HG03139 (cell line): ENCODE measurements at regions not wholly inside any gene's neighbourhood (a gene's known extent, or its start where the extent isn't known, plus 50 kb on each side); places are given as distances from the start of the nearest gene placed in this dataset.
"Not testable (repeated sequence)": the region's sequence is repeated elsewhere in the genome, so short reads cannot be mapped to it uniquely, and the experiment has no call there.

Experiments
- ATAC-seq: cut with Tn5 transposase; IDR thresholded peaks from one replicate; pipeline ENCODE4 v1.9.1; 2021; ENCODE audit not compliant: unreplicated experiment

- ATAC-seq, result no peak
Measured at GRCh38 chr15:69597061-69597592, 144.5 kb downstream of the RPLP1 start.

GRCh38 chr15:69599271-69599670 lies 146.7 kb downstream of the RPLP1 start:
- ATAC-seq, result no peak

GRCh38 chr15:69600556-69601085 lies 148.0 kb downstream of the RPLP1 start:
- ATAC-seq, result no peak

- no peak for ATAC-seq
Measured at GRCh38 chr15:69601711-69602504, 149.3 kb downstream of the RPLP1 start.

GRCh38 chr15:69602921-69603320 lies 150.3 kb downstream of the RPLP1 start:
- ATAC-seq, result no peak

- no peak for ATAC-seq
Measured at GRCh38 chr15:69603369-69604071, 150.9 kb downstream of the RPLP1 start.

- ATAC-seq, result no peak
Measured at GRCh38 chr15:69604072-69604411, 151.4 kb downstream of the RPLP1 start.

GRCh38 chr15:69606144-69606543 lies 153.5 kb downstream of the RPLP1 start:
- ATAC-seq, result no peak

GRCh38 chr15:69606921-69607500 lies 154.4 kb downstream of the RPLP1 start:
- no peak for ATAC-seq

GRCh38 chr15:69608661-69609060 lies 156.0 kb downstream of the RPLP1 start:
- no peak for ATAC-seq

- ATAC-seq, result no peak
Measured at GRCh38 chr15:69609176-69609575, 156.6 kb downstream of the RPLP1 start.

- ATAC-seq, result no peak
Measured at GRCh38 chr15:69609776-69610175, 157.2 kb downstream of the RPLP1 start.

GRCh38 chr15:69610277-69610676 lies 157.7 kb downstream of the RPLP1 start:
- ATAC-seq, result no peak

GRCh38 chr15:69610858-69611257 lies 158.2 kb downstream of the RPLP1 start:
- ATAC-seq, result no peak

GRCh38 chr15:69612112-69612511 lies 159.5 kb downstream of the RPLP1 start:
- no peak for ATAC-seq

GRCh38 chr15:69613182-69613581 lies 160.6 kb downstream of the RPLP1 start:
- no peak for ATAC-seq

- ATAC-seq, result no peak
Measured at GRCh38 chr15:69613988-69614387, 161.4 kb downstream of the RPLP1 start.

- ATAC-seq, result no peak
Measured at GRCh38 chr15:69615736-69616135, 163.1 kb downstream of the RPLP1 start.

- no peak for ATAC-seq
Measured at GRCh38 chr15:69616558-69616957, 163.9 kb downstream of the RPLP1 start.

- ATAC-seq, result not testable (repeated sequence)
Measured at GRCh38 chr15:69617144-69617543, 164.5 kb downstream of the RPLP1 start.

- no peak for ATAC-seq
Measured at GRCh38 chr15:69623392-69624154, 171.0 kb downstream of the RPLP1 start.
